Mesothelial cell of epicardium (in vitro differentiated cells): ENCODE measurements at regions not wholly inside any gene's neighbourhood (a gene's known extent, or its start where the extent isn't known, plus 50 kb on each side); places are given as distances from the start of the nearest gene placed in this dataset.

Experiments used
- DNase-seq, 2 experiments: peaks; one replicate each; pipeline ENCODE4 v3.0.0; 2021; ENCODE audit warnings: low spot score in 2 of 2; ENCODE audit not compliant: unreplicated experiment in 2 of 2
- H3K27ac Mint-ChIP-seq: 2 replicates; pipeline ENCODE4 v1.8.0; 2021; ENCODE audit warnings: mixed read lengths
- H3K27me3 Mint-ChIP-seq: 2 replicates; pipeline ENCODE4 v1.8.0; 2021; ENCODE audit warnings: low read depth, mixed read lengths
- H3K36me3 Mint-ChIP-seq: 2 replicates; pipeline ENCODE4 v1.8.0; 2021; ENCODE audit warnings: mixed read lengths
- H3K4me1 Mint-ChIP-seq: 2 replicates; pipeline ENCODE4 v1.8.0; 2021; ENCODE audit warnings: mixed read lengths
- H3K4me3 Mint-ChIP-seq: 2 replicates; pipeline ENCODE4 v1.8.0; 2021; ENCODE audit warnings: mild to moderate bottlenecking, moderate library complexity, mixed read lengths
- H3K9me3 Mint-ChIP-seq: 2 replicates; pipeline ENCODE4 v1.8.0; 2021; ENCODE audit warnings: mixed read lengths
- TF ChIP-seq, protein P1 (sequence below): fragments of 200-600 bp; sonication (generic); IDR thresholded peaks from one replicate; pipeline ENCODE4 v1.5.0; 2021; ENCODE audit warnings: antibody characterized with exemption; ENCODE audit not compliant: unreplicated experiment

- Mint-ChIP-seq H3K36me3 (no peaks in the 10 kb centered on the region), H3K4me3 (no peak overlapping the region), H3K27me3 (peaks cover 9% of the 10 kb centered on the region), H3K4me1 (peaks cover 3% of the 10 kb centered on the region), H3K9me3 (peaks cover 23% of the 10 kb centered on the region), H3K27ac (no peak overlapping the region)
- DNase-seq: no peak
- TF ChIP-seq, protein P1, sequence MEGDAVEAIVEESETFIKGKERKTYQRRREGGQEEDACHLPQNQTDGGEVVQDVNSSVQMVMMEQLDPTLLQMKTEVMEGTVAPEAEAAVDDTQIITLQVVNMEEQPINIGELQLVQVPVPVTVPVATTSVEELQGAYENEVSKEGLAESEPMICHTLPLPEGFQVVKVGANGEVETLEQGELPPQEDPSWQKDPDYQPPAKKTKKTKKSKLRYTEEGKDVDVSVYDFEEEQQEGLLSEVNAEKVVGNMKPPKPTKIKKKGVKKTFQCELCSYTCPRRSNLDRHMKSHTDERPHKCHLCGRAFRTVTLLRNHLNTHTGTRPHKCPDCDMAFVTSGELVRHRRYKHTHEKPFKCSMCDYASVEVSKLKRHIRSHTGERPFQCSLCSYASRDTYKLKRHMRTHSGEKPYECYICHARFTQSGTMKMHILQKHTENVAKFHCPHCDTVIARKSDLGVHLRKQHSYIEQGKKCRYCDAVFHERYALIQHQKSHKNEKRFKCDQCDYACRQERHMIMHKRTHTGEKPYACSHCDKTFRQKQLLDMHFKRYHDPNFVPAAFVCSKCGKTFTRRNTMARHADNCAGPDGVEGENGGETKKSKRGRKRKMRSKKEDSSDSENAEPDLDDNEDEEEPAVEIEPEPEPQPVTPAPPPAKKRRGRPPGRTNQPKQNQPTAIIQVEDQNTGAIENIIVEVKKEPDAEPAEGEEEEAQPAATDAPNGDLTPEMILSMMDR: no peak
Measured at GRCh38 chr2:234666911-234667310, 170.0 kb upstream of the ARL4C start.

DNA sequence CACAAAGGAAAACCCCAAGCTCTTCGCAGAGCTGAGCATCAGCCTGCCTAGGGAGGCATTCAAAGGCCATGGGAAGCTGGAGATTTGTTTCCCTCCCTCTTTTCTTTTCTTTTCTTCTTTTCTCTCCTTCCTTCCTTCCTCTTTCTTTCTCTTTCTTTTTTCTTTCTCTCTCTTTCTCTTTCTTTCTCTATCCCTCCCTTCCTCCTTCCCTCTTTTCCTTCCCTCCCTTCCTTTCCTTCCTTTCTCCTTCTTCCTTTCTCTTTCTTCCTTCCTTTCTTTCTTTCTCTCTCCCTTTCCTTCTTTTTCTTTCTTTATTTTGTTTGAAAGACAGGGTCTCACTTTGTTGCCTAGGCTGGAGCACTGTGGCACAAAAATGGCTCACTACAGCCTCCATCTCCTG is 168.4 kb upstream of the ARL4C start:
- no peaks in the 10 kb centered on the region for H3K4me1 Mint-ChIP-seq
- no peak for DNase-seq

DNA sequence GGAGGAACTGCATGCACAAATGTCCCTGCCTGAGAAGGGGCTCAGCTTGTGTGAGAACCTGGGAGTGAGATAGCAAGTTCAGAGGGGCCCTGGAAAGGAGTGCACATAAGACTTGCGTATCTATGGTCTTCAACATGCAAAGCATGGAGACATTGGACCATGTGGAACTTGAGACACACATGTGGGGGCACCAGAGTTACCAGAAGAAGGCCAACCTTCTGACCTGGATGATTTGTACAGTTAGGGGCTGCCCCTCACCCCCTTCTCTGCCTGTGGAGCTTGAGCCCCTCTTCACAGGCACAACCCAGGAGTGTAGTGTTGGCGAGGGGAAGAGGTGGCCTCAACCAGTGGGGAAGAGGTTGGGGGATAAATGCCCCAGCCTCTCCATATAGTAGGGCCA is 165.0 kb upstream of the ARL4C start:
- Mint-ChIP-seq H3K4me3 (no peak overlapping the region), H3K9me3 (peaks cover 37% of the 10 kb centered on the region), H3K27ac (no peak overlapping the region), H3K36me3 (no peaks in the 10 kb centered on the region), H3K4me1 (no peaks in the 10 kb centered on the region), H3K27me3 (peaks cover 9% of the 10 kb centered on the region)
- DNase-seq: no peak
- TF ChIP-seq, protein P1: no peak

More for the DNA sequence above, 168.4 kb upstream of the ARL4C start:
- Mint-ChIP-seq H3K36me3 (no peaks in the 10 kb centered on the region), H3K4me3 (no peak overlapping the region), H3K9me3 (peaks cover 23% of the 10 kb centered on the region), H3K27me3 (peaks cover 14% of the 10 kb centered on the region), H3K27ac (no peak overlapping the region)
- TF ChIP-seq, protein P1: no peak

GRCh38 chr2:234661175-234661574 is 164.3 kb upstream of the ARL4C start:
- Mint-ChIP-seq H3K27ac (no peak overlapping the region), H3K4me3 (no peak overlapping the region), H3K4me1 (no peaks in the 10 kb centered on the region), H3K9me3 (peaks cover 37% of the 10 kb centered on the region), H3K27me3 (peaks cover 7% of the 10 kb centered on the region), H3K36me3 (no peaks in the 10 kb centered on the region)
- DNase-seq: no peak
- TF ChIP-seq, protein P1: no peak

DNA sequence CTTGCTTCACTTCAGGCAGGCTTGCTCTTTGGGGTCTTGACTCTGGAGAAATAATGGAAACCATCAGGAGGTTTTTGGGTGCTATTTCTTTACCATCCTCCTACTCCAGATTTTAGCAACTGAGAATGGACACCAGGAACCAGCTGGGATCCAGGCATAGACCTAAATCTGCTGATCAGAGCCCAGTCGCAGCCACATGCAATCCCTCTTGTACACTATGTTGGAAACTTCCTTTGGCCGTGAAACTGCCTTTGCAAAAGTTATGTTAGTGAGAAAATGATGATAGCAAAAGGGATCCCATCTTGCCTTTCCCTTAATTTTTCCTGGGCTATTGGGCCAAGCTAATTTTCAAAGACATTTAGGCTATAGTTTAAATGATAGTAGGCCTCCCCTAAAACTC is 158.8 kb upstream of the ARL4C start:
- Mint-ChIP-seq H3K9me3 (peaks cover 14% of the 10 kb centered on the region), H3K27me3 (peaks cover 8% of the 10 kb centered on the region), H3K4me3 (no peak overlapping the region), H3K36me3 (no peaks in the 10 kb centered on the region), H3K4me1 (no peaks in the 10 kb centered on the region), H3K27ac (no peak overlapping the region)
- TF ChIP-seq, protein P1: no peak
- DNase-seq: no peak

- Mint-ChIP-seq H3K36me3 (no peaks in the 10 kb centered on the region), H3K27ac (no peak overlapping the region), H3K4me1 (no peaks in the 10 kb centered on the region), H3K4me3 (no peak overlapping the region), H3K27me3 (peaks cover 12% of the 10 kb centered on the region), H3K9me3 (peaks cover 5% of the 10 kb centered on the region)
- no peak for DNase-seq
- TF ChIP-seq, protein P1: no peak
Measured at GRCh38 chr2:234650911-234651310, 154.0 kb upstream of the ARL4C start.
